Neuronal stem cell (in vitro differentiated cells): ENCODE measurements at regions not wholly inside any gene's neighbourhood (a gene's known extent, or its start where the extent isn't known, plus 50 kb on each side); places are given as distances from the start of the nearest gene placed in this dataset.
"Not testable (repeated sequence)": the region's sequence is repeated elsewhere in the genome, so short reads cannot be mapped to it uniquely, and the experiment has no call there.

Source experiments
- DNase-seq: peaks from one replicate; pipeline ENCODE4 v3.0.0-alpha.2; 2013; ENCODE audit warnings: low spot score
- H2AFZ ChIP-seq: one replicate; pipeline ENCODE4 v1.6.1; 2013; ENCODE audit warnings: mild to moderate bottlenecking, low read length, inconsistent platforms
- H2AK5ac ChIP-seq: 2 replicates; pipeline ENCODE4 v1.6.1; 2013; ENCODE audit warnings: low read depth, mild to moderate bottlenecking, inconsistent platforms, low read length, moderate library complexity, mixed read lengths
- H2BK120ac ChIP-seq: 2 replicates; pipeline ENCODE4 v1.6.1; 2013; ENCODE audit warnings: low read depth, mild to moderate bottlenecking, inconsistent platforms, low read length, moderate library complexity, mixed read lengths
- H2BK12ac ChIP-seq: one replicate; pipeline ENCODE4 v1.6.1; 2013; ENCODE audit warnings: low read length, inconsistent platforms
- H2BK15ac ChIP-seq: 2 replicates; pipeline ENCODE4 v1.6.1; 2013; ENCODE audit warnings: mild to moderate bottlenecking, low read length, inconsistent platforms, mixed read lengths
- H2BK5ac ChIP-seq: one replicate; pipeline ENCODE4 v1.6.1; 2013; ENCODE audit warnings: inconsistent platforms, mild to moderate bottlenecking, low read length, moderate library complexity
- H3K14ac ChIP-seq: one replicate; pipeline ENCODE4 v1.6.1; 2013; ENCODE audit warnings: low read length, inconsistent platforms
- H3K18ac ChIP-seq: 2 replicates; pipeline ENCODE4 v1.6.1; 2013; ENCODE audit warnings: low read length, inconsistent platforms
- H3K23ac ChIP-seq: 2 replicates; pipeline ENCODE4 v1.6.1; 2013; ENCODE audit warnings: low read depth, mild to moderate bottlenecking, mixed read lengths, low read length, inconsistent platforms; ENCODE audit not compliant: poor library complexity
- H3K27ac ChIP-seq: replicated peaks from 3 replicates; pipeline ENCODE4 v1.5.1; 2013; ENCODE audit warnings: low read length, inconsistent platforms
- H3K27me3 ChIP-seq, 3 experiments: 2 replicates each; pipeline ENCODE4 v1.6.1; 2013; ENCODE audit warnings: low read length in 3 of 3, mild to moderate bottlenecking in 2 of 3, inconsistent platforms in 1 of 3, low read depth in 1 of 3, mixed read lengths in 1 of 3, moderate library complexity in 1 of 3; ENCODE audit not compliant: control insufficient read depth in 3 of 3, insufficient read depth in 3 of 3
- H3K36me3 ChIP-seq, 2 donors: replicated peaks in 1 of 2; 2 replicates each; pipeline ENCODE4 v1.6.1; 2013; ENCODE audit warnings: low read length in 2 of 2; ENCODE audit not compliant: control insufficient read depth in 2 of 2, insufficient read depth in 2 of 2
- H3K4ac ChIP-seq: 2 replicates; pipeline ENCODE4 v1.6.1; 2013; ENCODE audit warnings: inconsistent platforms, mild to moderate bottlenecking, low read length, moderate library complexity
- H3K4me1 ChIP-seq, 2 donors: 1 replicate in 1 of 2; 2 replicates in 1 of 2; pipeline ENCODE4 v1.6.1; 2013; ENCODE audit warnings: low read length in 2 of 2, low read depth in 1 of 2; ENCODE audit not compliant: control insufficient read depth in 2 of 2, insufficient read depth in 1 of 2
- H3K4me2 ChIP-seq: one replicate; pipeline ENCODE4 v1.6.1; 2013; ENCODE audit warnings: mild to moderate bottlenecking, low read length, inconsistent platforms; ENCODE audit not compliant: insufficient read depth, poor library complexity, severe bottlenecking
- H3K4me3 ChIP-seq, 2 donors: 2 replicates each; pipeline ENCODE4 v1.5.1; 2013; ENCODE audit warnings: low read length in 2 of 2, mild to moderate bottlenecking in 2 of 2, inconsistent platforms in 1 of 2, moderate library complexity in 1 of 2
- H3K79me1 ChIP-seq: one replicate; pipeline ENCODE4 v1.6.1; 2013; ENCODE audit warnings: low read depth, mild to moderate bottlenecking, inconsistent platforms, low read length, moderate library complexity
- H3K9ac ChIP-seq: one replicate; pipeline ENCODE4 v1.6.1; 2013; ENCODE audit warnings: mild to moderate bottlenecking, low read depth, low read length, inconsistent platforms; ENCODE audit not compliant: poor library complexity
- H3K9me3 ChIP-seq, 2 donors: replicated peaks in 1 of 2; 2 replicates each; pipeline versions ENCODE3 to v1.6.1; 2013; ENCODE audit warnings: low read length in 2 of 2, mild to moderate bottlenecking in 2 of 2, inconsistent platforms in 1 of 2, low read depth in 1 of 2, mixed read lengths in 1 of 2, moderate library complexity in 1 of 2; ENCODE audit not compliant: control insufficient read depth in 2 of 2, insufficient read depth in 1 of 2
- H4K8ac ChIP-seq: one replicate; pipeline ENCODE4 v1.6.1; 2013; ENCODE audit warnings: low read depth, mild to moderate bottlenecking, inconsistent platforms, low read length, moderate library complexity
- H4K91ac ChIP-seq: one replicate; pipeline ENCODE4 v1.6.1; 2013; ENCODE audit warnings: low read length, low read depth, mild to moderate bottlenecking, inconsistent platforms; ENCODE audit not compliant: poor library complexity
- WGBS, 2 donors: extraction: QIAGEN DNeasy Blood & Tissue Kit; methylation state at CpG; one replicate each; pipeline ENCODE4 v1.1.7; 2013; ENCODE audit warnings: missing lambda C conversion rate in 2 of 2, mixed read lengths in 1 of 2; ENCODE audit not compliant: insufficient read length in 2 of 2, insufficient replicate concordance in 1 of 2; ENCODE audit errors: extremely low coverage in 2 of 2; 5-methylcytosine and 5-hydroxymethylcytosine counted together

GRCh38 chr9:117839862-117840261, 135.7 kb downstream of the TLR4 start:
- Histone ChIP-seq H3K4me1 (no peaks in the 10 kb centered on the region), H2BK12ac (no peak overlapping the region), H2BK5ac (no peak overlapping the region), H3K18ac (no peak overlapping the region), H3K14ac (no peak overlapping the region), H3K36me3 (no peaks in the 10 kb centered on the region), H3K79me1 (no peaks in the 10 kb centered on the region), H4K91ac (no peak overlapping the region), H4K8ac (no peak overlapping the region), H3K9ac (no peak overlapping the region), H3K4me2 (no peak overlapping the region), H3K23ac (no peak overlapping the region), H2AK5ac (no peak overlapping the region), H2BK15ac (no peak overlapping the region), H3K4ac (no peak overlapping the region), H3K9me3 (no peaks in the 10 kb centered on the region), H2BK120ac (no peak overlapping the region), H3K27ac (no peak overlapping the region), H2AFZ (no peak overlapping the region), H3K4me3 (no peak overlapping the region), H3K27me3 (no peaks in the 10 kb centered on the region)
- DNase-seq, result no peak
- WGBS, 2 donors, result no CpG with 5 or more reads among the region's 2 CpGs

DNA sequence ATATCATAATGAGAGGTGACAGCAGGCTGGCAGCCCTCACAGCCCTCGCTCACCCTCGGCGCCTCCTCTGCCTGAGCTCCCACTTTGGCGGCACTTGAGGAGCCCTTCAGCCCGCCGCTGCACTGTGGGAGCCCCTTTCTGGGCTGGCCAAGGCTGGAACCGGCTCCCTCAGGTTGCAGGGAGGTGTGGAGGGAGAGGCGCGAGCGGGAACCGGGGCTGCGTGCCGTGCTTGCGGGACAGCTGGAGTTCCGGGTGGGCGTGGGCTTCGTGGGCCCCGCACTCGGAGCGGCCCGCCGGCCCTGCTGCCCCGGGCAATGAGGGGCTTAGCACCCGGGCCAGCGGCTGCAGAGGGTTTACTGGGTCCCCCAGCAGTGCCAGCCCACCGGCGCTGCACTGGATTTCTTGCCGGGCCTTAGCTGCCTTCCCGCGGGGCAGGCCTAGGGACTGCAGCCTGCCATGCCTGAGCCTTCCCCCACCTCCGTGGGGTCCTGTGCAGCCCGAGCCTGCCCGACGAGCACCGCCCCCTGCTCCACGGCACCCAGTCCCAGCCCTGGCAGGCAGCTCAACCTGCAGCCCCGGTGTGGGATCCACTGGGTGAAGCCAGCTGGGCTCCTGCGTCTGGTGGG, 147.7 kb downstream of the TLR4 start:
- not testable (repeated sequence) for H3K27me3 ChIP-seq, H4K8ac ChIP-seq, H2AFZ ChIP-seq, H2BK120ac ChIP-seq, DNase-seq, H2AK5ac ChIP-seq, H3K4me3 ChIP-seq, H2BK5ac ChIP-seq, H3K18ac ChIP-seq, H4K91ac ChIP-seq, H3K27ac ChIP-seq, H3K14ac ChIP-seq, H2BK12ac ChIP-seq, H3K23ac ChIP-seq, H3K4ac ChIP-seq, H2BK15ac ChIP-seq, H3K4me1 ChIP-seq, H3K79me1 ChIP-seq, H3K9me3 ChIP-seq, H3K36me3 ChIP-seq, H3K9ac ChIP-seq, H3K4me2 ChIP-seq
- no CpG with 5 or more reads among the region's 38 CpGs for WGBS, 2 donors

- Histone ChIP-seq H3K27ac (no peak overlapping the region), H3K14ac (no peak overlapping the region), H3K23ac (no peak overlapping the region), H2AK5ac (no peak overlapping the region), H3K27me3 (no peaks in the 10 kb centered on the region), H4K91ac (no peak overlapping the region), H2BK5ac (no peak overlapping the region), H3K9ac (no peak overlapping the region), H2BK12ac (no peak overlapping the region), H3K36me3 (no peaks in the 10 kb centered on the region), H2BK15ac (no peak overlapping the region), H2AFZ (no peak overlapping the region), H3K4me3 (no peak overlapping the region), H3K4me1 (peaks cover 0 to under 1% of the 10 kb centered on the region in 2 donors), H3K18ac (no peak overlapping the region), H3K79me1 (no peaks in the 10 kb centered on the region), H3K4me2 (no peak overlapping the region), H3K9me3 (no peaks in the 10 kb centered on the region), H2BK120ac (no peak overlapping the region), H4K8ac (no peak overlapping the region), H3K4ac (no peak overlapping the region)
- DNase-seq, result no peak
- WGBS, 2 donors, result no CpG with 5 or more reads among the region's 4 CpGs
Measured at GRCh38 chr9:117858561-117858960, 154.4 kb downstream of the TLR4 start.

GRCh38 chr9:117860849-117861248, 156.6 kb downstream of the TLR4 start:
- Histone ChIP-seq H2AK5ac (no peak overlapping the region), H3K4ac (no peak overlapping the region), H3K23ac (no peak overlapping the region), H2BK15ac (no peak overlapping the region), H2BK5ac (no peak overlapping the region), H3K4me3 (no peak overlapping the region), H3K27ac (no peak overlapping the region), H4K91ac (no peak overlapping the region), H4K8ac (no peak overlapping the region), H3K4me1 (peaks cover 0 to 1% of the 10 kb centered on the region in 2 donors), H3K4me2 (no peak overlapping the region), H3K9ac (no peak overlapping the region), H3K79me1 (no peaks in the 10 kb centered on the region), H2BK12ac (no peak overlapping the region), H3K36me3 (no peaks in the 10 kb centered on the region), H3K14ac (no peak overlapping the region), H2AFZ (no peak overlapping the region), H3K9me3 (no peaks in the 10 kb centered on the region), H3K18ac (no peak overlapping the region), H2BK120ac (no peak overlapping the region), H3K27me3 (no peaks in the 10 kb centered on the region)
- DNase-seq, result no peak
- no CpG with 5 or more reads among the region's 1 CpG for WGBS, 2 donors
